ENCODE measurements at regions not wholly inside any gene's neighbourhood (a gene's known extent, or its start where the extent isn't known, plus 50 kb on each side); places are given as distances from the start of the nearest gene placed in this dataset.
"Not testable (repeated sequence)": the region's sequence is repeated elsewhere in the genome, so short reads cannot be mapped to it uniquely, and the experiment has no call there.

GRCh38 chr2:57330447-57330846 lies 716.2 kb upstream of the VRK2 start:
- no peak for DNase-seq

- no peak for DNase-seq
Observed at GRCh38 chr2:57333221-57333620, 713.4 kb upstream of the VRK2 start.

GRCh38 chr2:57343391-57344006 lies 703.1 kb upstream of the VRK2 start:
- no peak for DNase-seq

GRCh38 chr2:57368190-57368589 lies 678.4 kb upstream of the VRK2 start:
- no peak for DNase-seq

GRCh38 chr2:57370882-57371585 lies 675.6 kb upstream of the VRK2 start:
- no peak for DNase-seq

GRCh38 chr2:57372237-57372984 lies 674.2 kb upstream of the VRK2 start:
- no peak for DNase-seq

GRCh38 chr2:57373530-57373929 lies 673.1 kb upstream of the VRK2 start:
- DNase-seq: no peak

- no peak for DNase-seq
Observed at GRCh38 chr2:57376985-57377384, 669.6 kb upstream of the VRK2 start.

- no peak for DNase-seq
Observed at GRCh38 chr2:57386305-57386704, 660.3 kb upstream of the VRK2 start.

- no peak for DNase-seq
Observed at GRCh38 chr2:57396355-57397098, 650.1 kb upstream of the VRK2 start.

GRCh38 chr2:57397550-57398360 lies 648.9 kb upstream of the VRK2 start:
- no peak for DNase-seq

- no peak for DNase-seq
Observed at GRCh38 chr2:57399057-57399456, 647.5 kb upstream of the VRK2 start.

GRCh38 chr2:57402096-57402495 lies 644.5 kb upstream of the VRK2 start:
- DNase-seq: no peak

- no peak for DNase-seq
Observed at GRCh38 chr2:57402755-57403154, 643.9 kb upstream of the VRK2 start.

- DNase-seq: no peak
Observed at GRCh38 chr2:57407772-57408201, 638.8 kb upstream of the VRK2 start.

GRCh38 chr2:57408587-57408986 lies 638.0 kb upstream of the VRK2 start:
- no peak for DNase-seq

- no peak for DNase-seq
Observed at GRCh38 chr2:57417007-57417406, 629.6 kb upstream of the VRK2 start.

- not testable (repeated sequence) for DNase-seq
Observed at GRCh38 chr2:57418859-57419346, 627.7 kb upstream of the VRK2 start.

GRCh38 chr2:57429831-57430230 lies 616.8 kb upstream of the VRK2 start:
- no peak for DNase-seq

GRCh38 chr2:57432528-57432927 lies 614.1 kb upstream of the VRK2 start:
- no peak for DNase-seq

- DNase-seq: no peak
Observed at GRCh38 chr2:57434441-57434840, 612.2 kb upstream of the VRK2 start.
